ENCODE measurements at regions not wholly inside any gene's neighbourhood (a gene's known extent, or its start where the extent isn't known, plus 50 kb on each side); places are given as distances from the start of the nearest gene placed in this dataset.

GRCh38 chr4:24015782-24016181 is 125.9 kb upstream of the PPARGC1A start:
- no peak for DNase-seq (ENCODE audit: extremely low read depth in 1 of 2, low read depth in 1 of 2)

DNA sequence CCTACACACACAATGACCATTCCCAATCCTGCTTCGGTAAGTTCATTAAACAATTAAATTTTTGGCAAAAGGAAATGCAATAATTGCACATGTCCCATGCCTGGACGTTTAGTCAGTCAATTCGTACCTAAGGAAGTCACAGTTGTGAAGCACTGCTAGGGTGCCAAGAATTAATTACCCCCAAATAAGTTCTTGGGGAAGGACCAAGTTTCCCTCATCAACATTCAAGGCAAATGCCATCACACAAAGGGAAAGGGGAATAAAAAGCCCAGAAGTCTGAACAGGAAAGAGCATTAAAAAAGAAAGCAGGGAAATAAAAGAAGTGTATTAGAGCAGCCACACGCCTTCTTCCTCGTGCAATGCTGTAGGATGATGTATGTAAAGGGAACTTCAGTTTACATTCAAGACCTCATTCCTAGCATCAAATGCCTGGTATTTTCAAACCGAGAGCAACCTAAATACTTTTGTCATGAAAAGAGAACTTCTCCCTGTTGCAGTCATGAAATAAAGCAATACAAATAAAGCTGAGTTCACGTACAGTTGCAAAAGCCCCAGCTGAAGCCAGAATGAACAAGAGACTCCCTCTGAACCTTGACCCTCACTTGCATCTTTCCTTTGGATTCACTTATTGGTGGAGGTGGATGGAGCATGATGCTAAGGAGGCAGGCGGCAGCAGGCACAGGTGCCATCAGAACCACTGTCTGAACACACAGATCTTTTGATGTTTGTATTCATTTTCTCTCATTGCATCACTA is 124.0 kb upstream of the PPARGC1A start:
- DNase-seq (ENCODE audit: extremely low read depth in 1 of 2, low read depth in 1 of 2), result no peak

GRCh38 chr4:24010994-24011393 is 121.1 kb upstream of the PPARGC1A start:
- no peak for DNase-seq (ENCODE audit: extremely low read depth in 1 of 2, low read depth in 1 of 2)

GRCh38 chr4:24010573-24010972 is 120.7 kb upstream of the PPARGC1A start:
- DNase-seq (ENCODE audit: extremely low read depth in 1 of 2, low read depth in 1 of 2), result no peak

GRCh38 chr4:24007860-24008261 is 118.0 kb upstream of the PPARGC1A start:
- DNase-seq (ENCODE audit: extremely low read depth in 1 of 2, low read depth in 1 of 2), result no peak

DNA sequence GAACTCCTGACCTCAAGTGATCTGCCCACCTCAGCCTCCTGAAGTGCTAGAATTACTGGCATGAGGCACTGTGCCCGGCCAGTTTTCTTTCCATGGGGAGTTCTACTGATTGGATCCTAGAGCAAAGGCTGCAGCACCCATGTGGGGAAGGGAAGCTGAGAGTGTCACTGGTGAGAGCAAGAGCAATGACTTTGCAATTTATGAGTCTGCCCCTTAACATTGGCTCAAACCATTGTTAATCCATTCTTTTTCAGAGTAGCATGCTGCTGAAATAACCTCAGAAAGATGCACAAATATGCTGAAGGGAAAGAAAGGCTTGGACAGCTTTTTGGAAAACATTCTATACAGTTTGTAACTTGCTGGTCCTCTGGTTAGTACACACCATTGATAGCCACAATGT is 116.4 kb upstream of the PPARGC1A start:
- no peak for DNase-seq (ENCODE audit: extremely low read depth in 1 of 2, low read depth in 1 of 2)

DNA sequence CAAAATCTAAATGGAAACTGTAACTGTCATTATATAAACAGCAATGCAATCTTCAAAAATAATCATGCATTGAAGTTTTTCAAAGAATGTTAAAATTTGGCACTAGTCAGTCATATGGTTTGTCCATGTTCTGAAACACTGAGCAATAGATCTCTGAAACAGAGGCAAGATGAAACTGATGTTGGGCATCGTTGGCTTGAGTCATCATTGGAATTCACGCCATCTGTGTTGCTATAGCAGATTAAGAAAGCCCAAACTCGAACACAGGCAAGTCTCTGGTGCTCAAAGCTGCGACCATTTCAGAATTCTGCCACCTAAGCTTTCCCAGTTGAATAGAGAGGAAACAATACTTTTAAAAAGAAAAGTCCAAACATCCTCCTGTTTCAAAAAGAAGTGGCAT is 114.1 kb upstream of the PPARGC1A start:
- DNase-seq (ENCODE audit: extremely low read depth in 1 of 2, low read depth in 1 of 2), result no peak

DNA sequence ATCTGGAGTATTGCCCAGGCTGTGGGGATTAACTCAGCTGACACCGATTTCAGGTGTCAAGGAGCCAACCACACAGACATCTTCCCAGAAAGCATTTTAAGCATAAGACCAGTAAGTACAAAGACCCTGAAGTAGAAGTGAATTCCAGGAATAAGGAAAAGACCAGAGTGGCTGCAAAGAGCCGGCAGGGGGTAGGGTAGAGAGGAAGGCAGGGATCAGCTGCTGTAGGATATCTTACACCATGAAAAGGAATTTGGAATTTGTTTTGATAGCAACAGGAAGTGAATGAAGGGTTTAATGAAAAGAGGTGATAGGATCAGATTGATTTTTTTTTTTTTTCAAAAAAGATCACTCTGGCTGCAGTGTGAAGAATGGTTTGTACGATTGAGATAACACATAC is 113.6 kb upstream of the PPARGC1A start:
- no peak for DNase-seq (ENCODE audit: extremely low read depth in 1 of 2, low read depth in 1 of 2)

DNA sequence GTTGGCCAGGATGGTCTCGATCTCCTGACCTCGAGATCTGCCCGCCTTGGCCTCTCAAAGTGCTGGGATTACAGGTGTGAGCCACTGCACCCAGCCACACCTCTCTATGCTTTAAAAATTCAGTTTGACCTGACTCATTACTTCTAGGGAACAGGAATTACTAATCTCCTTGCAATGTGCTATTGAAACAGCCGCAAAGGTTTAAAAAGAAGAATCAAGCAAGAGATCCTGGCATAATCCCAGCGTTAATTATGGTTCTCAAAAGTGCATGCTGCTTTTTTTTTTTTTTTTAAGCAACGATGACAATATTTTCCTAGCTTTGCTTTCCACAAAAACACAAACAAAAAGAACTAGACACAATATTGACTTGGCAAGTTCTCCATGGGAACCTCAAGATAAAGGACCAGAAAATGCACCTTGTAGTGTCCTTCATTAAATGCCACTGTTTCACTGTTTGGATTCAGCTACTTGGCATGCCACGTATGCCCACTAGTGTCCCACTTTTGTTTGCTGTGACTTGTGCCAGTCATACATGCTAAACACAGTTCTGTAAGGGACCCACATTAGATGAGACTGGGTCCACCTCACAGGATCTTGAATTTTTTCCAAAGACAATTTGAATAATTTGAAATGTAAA is 112.6 kb upstream of the PPARGC1A start:
- DNase-seq (ENCODE audit: extremely low read depth in 1 of 2, low read depth in 1 of 2), result no peak

DNA sequence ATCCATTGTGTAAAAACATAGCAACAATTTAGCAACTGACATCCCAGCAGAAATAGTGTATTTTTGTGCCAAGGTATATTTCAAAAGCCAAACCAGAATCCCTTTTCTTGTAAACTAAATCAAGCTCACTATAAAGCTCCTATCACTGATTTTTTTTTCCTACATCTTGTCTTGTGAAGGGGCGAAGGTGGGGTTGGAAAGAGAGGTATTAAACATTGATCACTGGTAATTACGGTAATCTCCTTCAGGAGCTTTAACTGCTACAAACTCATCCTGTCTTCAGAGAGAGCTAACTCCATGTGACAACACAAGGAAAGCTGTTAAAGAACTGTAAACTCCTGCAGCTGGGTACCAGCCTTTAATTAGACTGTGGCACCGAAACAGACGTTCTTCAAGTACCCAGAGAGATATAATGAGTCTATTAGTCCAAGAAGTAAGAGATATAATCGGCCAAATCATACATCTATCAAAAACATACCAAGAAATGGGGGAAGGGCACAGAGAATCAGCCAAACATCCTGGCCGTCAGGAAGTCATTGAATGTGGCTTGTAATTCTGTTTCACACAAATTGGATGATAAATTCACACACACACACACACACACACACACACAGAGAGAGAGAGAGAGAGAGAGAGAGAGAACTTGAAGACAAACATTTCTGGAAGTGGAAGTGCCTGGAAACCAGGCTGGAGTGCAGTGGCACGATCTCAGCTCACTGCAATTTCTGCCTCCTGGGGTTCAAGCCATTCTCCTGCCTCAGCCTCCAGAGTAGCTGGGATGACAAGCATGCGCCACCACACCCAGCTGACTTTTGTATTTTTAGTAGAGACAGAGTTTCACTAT is 111.9 kb upstream of the PPARGC1A start:
- no peak for DNase-seq (ENCODE audit: extremely low read depth in 1 of 2, low read depth in 1 of 2)

DNA sequence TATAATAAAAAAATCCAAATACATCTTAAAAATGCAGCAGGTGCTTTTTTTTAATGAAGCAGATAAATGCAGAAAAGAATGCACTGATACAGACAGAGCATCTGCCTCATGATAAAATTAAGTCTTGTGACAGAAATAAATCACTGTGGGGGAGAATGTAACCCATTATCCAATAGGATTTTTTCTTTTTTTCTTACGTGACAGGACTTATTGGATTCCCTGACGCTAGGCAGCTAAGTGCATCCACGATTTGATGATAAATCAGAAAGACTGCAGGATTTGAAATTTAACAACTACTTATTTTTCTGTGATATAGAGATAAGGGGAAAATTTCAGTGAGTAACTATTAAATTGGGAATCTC is 110.6 kb upstream of the PPARGC1A start:
- DNase-seq (ENCODE audit: extremely low read depth in 1 of 2, low read depth in 1 of 2), result no peak

- no peak for DNase-seq (ENCODE audit: extremely low read depth in 1 of 2, low read depth in 1 of 2)
Measured at GRCh38 chr4:23999714-24000469, 110.0 kb upstream of the PPARGC1A start.

- no peak for DNase-seq (ENCODE audit: extremely low read depth in 1 of 2, low read depth in 1 of 2)
Measured at GRCh38 chr4:23993373-23993772, 103.5 kb upstream of the PPARGC1A start.

DNA sequence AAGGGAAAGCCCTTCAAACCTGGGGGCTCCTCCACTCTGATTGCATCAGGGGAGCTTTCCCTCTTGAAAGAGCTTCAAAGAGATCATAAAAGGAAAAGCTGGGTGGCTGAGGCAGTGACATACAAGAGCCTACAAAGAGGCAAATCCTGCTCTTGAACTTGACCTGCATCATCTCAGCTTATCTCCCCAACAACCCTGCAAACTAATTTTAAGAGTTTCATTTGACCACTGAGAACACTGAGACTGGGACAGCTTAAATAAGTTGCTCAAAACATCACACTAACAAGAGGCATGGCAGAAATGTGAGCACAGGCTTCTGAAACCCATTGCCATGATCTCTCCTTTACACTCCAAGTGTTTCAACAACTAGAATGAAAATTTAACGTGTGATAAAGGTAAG is 101.6 kb upstream of the PPARGC1A start:
- DNase-seq (ENCODE audit: extremely low read depth in 1 of 2, low read depth in 1 of 2), result no peak

GRCh38 chr4:23986270-23986669 is 96.4 kb upstream of the PPARGC1A start:
- DNase-seq (ENCODE audit: extremely low read depth in 1 of 2, low read depth in 1 of 2), result no peak

- no peak for DNase-seq (ENCODE audit: extremely low read depth in 1 of 2, low read depth in 1 of 2)
Measured at GRCh38 chr4:23981328-23981727, 91.5 kb upstream of the PPARGC1A start.

GRCh38 chr4:23979534-23979933 is 89.7 kb upstream of the PPARGC1A start:
- no peak for DNase-seq (ENCODE audit: extremely low read depth in 1 of 2, low read depth in 1 of 2)

- DNase-seq (ENCODE audit: extremely low read depth in 1 of 2, low read depth in 1 of 2), result no peak
Measured at GRCh38 chr4:23978002-23978401, 88.2 kb upstream of the PPARGC1A start.

DNA sequence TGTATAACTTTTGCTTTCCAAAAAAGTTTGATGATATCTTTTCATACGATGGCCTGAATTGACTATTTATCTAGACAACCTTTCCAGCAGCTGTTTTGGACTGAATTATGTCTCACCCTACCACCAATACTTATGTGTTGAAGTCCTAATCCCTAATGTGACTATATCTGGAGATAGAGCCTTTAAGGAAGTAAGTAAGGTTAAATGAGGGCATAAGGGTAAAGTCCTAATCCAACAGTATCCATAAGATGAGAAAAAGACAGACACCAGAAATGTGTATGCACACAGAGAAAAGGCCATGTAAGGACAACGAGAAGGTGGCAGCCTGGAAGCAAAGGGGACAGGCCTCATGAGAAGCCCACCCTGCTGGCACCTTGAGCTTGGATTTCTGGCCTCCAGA is 86.6 kb upstream of the PPARGC1A start:
- no peak for DNase-seq (ENCODE audit: extremely low read depth in 1 of 2, low read depth in 1 of 2)

GRCh38 chr4:23973308-23973855 is 83.5 kb upstream of the PPARGC1A start:
- no peak for DNase-seq (ENCODE audit: extremely low read depth in 1 of 2, low read depth in 1 of 2)

DNA sequence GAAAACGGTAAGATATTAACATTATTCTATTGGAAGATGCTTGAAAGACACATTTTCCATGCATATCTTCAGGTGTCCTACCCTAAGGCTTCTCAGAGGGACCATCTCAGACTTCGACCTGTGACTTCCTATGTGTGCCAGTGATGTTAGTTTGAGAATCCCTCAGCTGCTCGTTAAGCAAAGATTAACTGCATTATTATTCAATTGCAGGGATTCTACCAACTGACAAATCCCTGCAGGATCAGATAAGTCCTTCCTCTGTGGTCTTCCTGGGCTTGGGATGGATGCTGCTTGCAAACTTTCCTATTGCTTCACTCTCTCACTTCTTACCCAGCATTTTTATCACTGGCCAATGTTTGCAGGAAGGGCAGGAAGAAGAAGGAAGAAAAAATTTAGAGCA is 83.0 kb upstream of the PPARGC1A start:
- DNase-seq (ENCODE audit: extremely low read depth in 1 of 2, low read depth in 1 of 2), result no peak
